Activated CD4-positive, alpha-beta T cell treated with anti-CD3 and anti-CD28 coated beads, Interleukin-2, Interleukin-6, amounts not matched to agents 100 ng/mL and 50 ng/mL, durations not matched to agents 16 hours and 8 hours (primary cell): ENCODE measurements at regions not wholly inside any gene's neighbourhood (a gene's known extent, or its start where the extent isn't known, plus 50 kb on each side); places are given as distances from the start of the nearest gene placed in this dataset.
A peak's percentile ranks its signal among the peaks of the same experiment; 100 is the strongest.
"Not testable (repeated sequence)": the region's sequence is repeated elsewhere in the genome, so short reads cannot be mapped to it uniquely, and the experiment has no call there.

Experiments used
- DNase-seq: peaks from one replicate; pipeline ENCODE4 v3.0.0-alpha.2; 2020

DNA sequence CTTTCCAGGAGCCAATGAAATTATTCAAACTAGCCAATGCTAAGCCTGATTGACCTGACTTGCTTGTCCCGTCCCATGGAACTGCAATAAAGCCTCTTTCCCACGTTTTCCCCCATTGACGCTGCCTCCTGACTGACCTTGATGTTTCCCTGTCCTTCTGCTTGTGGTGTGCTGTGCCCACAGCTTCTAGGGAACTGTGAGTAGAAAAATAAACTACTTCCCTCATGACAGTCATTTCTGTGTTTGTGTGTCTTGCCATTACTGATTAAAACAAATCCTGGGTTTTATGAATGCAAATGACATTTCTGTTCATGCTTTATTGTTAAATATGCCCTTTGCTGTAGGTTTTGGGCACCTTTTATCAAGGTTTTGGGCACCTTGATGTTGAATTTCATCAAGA is 91.3 kb upstream of the ABI1 start:
- no peak for DNase-seq

DNA sequence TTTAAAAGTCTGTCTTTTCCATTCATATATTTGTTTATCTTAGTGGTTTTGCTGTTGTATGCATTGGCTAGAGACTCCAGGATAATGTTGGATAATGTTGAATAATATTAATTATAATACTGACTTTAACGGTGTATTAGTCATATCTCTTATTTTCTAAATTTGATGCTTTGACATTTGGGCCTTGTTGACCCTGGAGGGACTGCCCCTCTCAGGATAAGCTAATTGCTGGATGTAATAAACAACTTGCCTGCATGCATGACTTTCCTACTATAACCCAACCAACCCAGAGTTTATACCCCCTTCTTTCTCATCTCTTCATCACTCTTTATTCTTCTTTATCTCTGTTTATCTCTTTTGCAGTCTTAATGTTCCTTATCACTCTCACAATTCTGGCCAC is 90.9 kb upstream of the ABI1 start:
- no peak for DNase-seq

DNA sequence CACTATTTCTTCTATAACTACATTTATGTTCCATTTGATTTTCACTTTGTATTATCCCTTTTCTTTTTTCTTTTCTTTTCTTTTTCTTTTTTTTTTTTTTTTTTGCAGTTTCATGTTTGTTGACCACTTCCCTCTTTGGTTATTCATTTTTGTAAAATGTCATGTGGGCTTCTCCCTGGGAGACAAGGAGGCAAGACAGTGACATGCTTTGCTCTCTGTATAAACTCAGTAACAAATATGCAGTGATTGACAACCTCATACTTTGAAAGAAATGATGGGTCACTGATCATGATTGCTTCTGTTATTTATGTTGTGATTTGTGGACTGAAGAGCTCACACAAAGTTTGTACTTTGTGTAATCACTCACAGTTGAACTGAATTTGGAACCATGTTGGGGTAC is 90.2 kb upstream of the ABI1 start:
- DNase-seq: no peak

DNA sequence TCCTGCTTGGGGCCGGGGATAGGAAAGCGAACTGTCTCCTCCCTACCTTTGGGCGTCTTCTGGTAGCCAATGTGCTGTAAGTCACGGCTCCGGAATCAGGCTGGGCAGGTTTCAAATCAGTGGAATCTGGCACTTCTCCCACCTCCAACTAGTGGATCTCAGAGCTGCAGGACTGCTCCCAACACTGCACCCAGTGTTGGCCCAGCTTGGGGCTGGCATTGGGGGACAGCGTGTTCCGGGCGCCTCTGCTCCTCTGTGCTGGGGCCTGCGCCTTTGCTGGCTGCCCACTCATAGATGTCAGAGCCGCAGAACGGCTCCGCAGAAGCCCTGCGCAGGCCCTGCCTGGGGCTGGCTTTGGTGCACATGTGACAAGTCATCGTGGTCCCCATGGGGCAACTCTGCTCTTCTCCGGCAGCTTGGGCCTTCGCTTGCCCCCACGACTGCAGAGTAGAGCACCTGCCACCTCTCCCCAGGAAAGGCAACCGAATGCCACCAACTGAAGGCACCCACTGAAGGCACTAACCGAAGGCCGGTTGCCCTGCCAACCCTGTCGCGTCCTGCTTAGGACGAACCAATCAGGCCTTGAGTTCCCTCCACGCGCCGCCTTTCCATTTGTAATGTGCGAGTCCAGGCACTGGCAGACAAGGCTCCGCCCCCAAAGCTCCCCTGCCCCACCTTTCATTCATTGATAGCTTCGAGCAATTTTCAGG is 85.5 kb upstream of the ABI1 start:
- no peak for DNase-seq

DNA sequence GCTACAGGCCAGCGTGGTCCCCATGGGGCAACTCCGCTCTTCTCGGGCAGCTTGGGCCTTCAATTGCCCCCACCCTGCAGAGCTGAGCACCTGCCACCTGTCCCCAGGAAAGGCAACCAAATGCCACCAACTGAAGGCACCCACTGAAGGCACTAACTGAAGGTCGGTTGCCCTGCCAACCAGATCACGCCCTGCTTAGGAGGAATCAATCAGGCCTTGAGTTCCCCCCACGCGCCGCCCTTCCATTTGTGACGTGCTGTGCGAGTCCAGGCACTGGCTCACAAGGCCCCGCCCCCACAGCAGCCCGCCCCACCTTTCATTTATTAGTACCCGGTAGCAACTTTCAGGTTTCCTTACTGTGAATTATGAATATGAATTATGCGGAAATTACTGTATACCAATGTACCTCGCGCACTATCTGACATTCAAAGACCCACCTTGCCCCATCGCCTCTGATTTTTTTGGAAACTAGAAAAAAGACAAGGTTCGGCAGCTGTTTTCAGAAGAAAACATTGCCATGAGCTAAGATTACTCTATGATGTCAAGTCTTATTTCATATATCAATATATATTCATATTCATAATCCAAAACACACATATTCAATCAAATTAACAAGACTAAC is 83.6 kb upstream of the ABI1 start:
- DNase-seq: no peak

DNA sequence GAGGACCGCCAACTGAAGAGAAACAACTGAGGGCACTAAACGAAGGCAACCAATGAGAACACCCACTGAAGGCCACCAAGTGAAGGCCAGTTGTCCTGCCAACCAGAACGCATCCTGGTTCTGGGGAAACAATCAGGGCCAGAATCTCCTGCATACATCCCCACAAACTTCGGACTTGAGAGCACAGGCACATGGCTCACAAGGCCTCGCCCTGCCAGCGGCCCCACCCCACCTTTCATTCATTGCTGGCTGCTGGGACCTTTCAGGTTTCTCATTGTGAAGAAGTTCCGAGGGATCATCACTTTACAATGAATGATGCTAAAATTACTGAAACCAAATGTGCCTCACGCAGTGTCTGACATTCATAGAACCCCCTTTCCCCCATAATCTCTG is 79.2 kb upstream of the ABI1 start:
- no peak for DNase-seq

DNA sequence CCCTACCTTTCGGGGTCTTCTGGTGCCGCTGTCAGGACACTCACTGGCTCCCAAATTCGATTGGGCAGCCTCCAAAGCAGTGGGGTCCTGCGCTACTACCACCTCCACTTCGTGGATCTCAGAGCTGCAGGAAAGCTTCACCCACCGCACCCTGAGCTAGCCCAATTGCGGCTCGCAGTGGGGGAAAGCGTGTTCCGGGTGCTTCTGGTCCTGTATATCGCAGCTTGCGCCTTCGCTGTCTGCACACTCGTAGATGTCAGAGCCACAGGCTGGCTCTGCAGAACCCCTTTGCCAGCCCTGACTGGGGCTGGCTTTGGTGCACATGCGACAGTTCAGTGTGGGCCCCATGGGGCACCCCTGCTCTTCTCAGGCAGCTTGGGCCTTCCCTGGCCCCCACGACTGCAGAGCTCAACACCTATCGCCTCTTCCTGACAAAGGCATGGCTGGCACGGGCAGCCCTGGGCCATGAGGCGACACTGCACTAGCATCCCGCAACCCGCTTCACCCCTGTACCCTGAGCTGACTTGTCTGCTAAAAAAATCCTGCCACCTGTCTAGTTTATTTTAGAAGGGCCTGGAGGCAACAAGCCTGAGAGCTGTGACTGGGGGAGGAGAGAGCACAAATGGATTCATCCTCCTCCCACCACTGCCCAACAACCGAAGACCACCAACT is 78.7 kb upstream of the ABI1 start:
- DNase-seq: no peak

DNA sequence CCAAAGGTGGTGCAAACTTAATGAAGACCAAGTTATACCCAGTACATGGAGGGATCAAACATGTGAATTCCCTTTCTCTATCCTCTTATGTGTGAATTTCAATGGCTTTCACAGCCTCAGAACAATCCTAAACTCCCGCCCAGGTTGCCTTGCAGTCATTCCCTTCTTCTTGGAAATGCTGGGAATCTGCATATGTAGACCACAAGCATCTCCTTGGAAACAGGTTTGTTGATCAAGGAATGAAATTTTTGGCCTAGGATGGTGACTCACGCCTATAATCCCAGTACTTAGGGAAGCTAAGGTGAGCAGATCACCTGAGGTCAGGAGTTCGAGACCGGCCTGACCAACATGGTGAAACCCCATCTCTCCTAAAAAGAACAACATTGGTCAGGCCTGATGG is 77.8 kb upstream of the ABI1 start:
- DNase-seq: no peak

DNA sequence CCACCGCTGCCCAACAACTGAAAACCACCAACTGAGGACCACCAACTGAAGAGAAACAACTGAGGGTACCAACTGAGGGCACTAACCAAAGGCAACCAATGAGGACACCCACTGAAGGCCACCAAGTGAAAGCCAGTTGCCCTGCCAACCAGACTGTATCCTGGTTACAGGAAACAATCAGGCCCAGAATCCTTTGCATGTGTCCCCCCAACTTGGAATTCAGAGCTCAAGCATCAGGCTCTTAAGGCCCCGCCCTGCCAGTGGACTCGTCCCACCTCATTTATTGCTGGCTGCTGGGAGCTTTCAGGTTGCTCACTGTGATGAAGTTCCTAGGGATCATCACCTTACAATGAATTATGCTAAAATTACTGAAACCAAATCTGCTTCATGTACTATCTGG is 76.6 kb upstream of the ABI1 start:
- no peak for DNase-seq

DNA sequence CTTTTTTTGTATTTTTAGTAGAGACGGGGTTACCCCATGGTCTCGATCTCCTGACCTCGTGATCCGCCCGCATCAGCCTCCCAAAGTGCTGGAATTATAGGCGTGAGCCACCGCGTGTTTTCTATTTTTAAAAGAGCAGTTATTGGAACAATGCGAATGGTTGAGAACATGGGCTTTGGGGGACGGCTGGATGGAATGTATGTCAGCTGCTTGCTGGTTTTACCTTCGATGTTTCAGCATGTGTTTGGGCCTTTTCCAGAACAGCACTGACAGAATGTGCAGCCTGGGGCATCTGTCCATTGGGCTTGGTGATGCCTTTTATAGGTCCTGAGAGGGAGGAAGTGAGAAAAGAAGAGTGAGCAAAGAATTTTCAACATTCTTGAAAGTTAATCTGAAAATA is 73.4 kb upstream of the ABI1 start:
- not testable (repeated sequence) for DNase-seq

DNA sequence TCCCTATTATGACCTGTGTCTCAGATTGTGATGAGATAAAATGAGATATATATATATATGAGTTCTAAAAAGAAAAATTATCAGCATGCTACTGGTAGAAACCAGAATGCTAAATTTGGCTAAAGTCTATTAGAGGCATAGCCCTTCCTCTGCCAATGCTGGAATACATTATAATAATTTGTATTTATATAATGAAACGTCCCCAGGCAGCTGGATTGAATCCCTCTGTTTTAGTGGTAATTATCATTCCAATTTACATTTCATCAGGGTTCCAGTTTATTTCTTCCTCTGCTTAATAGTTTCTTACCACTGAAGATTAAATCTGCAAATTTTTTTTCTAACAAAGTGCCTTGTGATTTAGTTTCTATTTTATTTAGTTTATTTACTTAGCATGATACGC is 71.8 kb upstream of the ABI1 start:
- no peak for DNase-seq

DNA sequence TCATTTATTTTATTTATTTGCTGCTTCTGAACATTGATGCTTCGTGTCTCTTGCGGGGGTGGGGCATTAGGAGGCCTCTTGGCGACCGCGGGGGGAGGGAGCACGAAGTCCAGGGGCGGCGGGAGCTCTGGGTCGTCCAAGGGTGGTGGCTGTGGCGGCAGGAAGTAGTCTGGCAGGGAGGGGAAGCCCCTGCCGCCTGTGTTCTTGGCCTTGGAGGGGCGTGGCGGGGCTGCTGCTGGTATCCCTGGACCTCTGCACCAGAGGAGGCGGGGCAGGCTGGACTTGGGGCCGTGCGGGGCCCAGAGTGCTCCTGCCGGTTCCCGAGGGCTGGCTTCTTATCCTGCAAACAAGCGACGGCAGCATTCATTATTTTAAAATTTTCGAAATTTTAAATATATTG is 70.5 kb upstream of the ABI1 start:
- DNase-seq: peak; percentile 10

DNA sequence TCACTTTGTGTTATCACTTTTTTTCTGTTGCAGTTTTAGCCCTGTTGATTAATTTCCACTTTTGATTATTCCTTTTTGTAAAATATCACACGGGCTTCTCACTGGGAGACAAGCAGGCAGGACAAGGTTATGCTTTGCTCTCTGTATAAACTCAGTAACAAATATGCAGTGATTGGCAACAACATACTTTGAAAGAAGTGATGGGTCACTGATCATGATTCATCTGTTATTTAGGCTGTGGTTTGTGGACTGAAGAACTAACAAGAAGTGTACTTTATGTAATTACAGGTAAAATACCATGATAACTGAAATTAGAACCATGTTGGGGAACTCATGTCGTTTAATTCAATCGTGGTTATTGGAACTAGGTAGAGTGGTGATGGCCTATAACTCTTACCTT is 62.1 kb upstream of the ABI1 start:
- not testable (repeated sequence) for DNase-seq

DNA sequence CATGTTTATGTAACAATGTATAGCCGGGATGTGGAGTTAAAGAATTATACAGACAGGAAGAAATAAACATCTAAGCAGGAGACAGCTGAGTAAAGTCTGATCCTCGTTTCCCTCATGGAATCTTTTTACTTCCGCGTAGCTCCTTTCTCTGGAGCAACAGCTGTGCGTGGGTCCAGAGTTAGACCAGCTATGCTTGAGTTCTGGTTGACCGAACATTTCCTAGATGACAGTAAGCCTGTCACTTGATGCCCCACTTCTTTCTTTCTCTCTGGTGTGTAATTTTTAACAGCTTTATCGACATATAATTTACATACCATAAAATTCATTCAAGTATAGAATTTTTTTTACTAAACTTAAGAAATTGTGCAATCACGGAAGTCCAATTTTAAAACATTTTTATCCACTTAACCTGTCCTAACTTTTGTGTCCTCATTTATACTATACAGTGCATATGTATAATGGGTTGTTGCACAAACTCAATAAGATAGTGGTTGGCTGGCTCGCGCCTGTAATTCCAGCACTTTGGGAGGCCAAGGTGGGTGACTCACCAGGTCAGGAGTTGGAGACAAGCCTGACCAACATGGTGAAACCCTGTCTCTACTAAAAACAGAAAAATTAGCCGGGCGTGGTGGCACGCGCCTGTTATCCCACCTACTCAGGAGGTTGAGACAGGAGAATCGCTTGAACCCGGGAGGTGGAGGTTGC is 58.5 kb upstream of the ABI1 start:
- DNase-seq: not testable (repeated sequence)

DNA sequence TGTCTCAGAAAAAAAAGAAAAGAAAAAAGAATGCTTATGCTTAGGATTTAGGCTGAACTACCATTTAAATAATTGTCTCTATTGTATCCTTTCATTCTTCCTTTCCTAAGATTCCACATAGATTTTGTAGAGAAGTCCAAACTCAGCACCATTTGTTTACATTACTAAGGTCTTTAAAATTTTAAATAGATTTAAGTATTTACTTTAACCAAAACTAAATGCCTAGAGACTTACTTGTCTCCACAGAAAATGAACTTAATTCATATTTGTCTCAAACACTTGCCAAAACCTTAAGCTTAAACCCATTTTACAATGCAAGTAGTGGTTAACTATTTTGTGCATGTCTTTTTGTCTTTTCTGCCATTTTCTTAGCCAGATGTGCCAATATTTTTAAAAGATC is 54.1 kb upstream of the ABI1 start:
- no peak for DNase-seq

DNA sequence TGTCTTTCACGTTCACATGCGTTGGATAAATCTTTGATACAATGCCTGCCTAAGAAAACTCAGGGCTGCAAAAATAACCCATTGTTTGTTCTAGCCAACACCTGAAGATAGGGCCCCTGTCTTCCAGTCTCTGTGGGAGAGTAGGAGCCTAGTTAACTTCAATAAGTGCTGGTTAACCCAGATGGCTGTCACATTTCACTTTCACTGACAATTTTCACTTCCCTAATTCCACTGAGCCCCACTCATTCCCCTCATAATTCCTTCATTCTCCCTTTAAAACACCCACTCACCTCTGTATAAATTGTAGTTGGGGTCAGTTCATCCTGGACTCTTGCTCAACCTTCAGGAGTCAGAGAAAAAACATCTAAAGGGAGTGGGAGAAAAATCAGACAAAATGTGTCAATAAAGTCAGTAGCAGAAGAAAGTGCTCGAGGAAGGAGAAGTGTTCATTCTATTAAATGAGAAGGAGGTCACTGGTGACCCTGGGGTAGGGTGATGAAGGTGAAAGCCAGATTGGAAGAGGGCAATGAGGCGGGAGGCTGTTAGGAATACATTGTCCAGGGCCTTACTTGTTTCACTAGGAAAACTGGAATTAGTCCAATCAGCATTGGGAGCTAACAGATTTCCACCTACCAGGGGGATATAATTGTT is 51.2 kb upstream of the ABI1 start:
- no peak for DNase-seq
